ENCODE measurements at regions not wholly inside any gene's neighbourhood (a gene's known extent, or its start where the extent isn't known, plus 50 kb on each side); places are given as distances from the start of the nearest gene placed in this dataset.

DNA sequence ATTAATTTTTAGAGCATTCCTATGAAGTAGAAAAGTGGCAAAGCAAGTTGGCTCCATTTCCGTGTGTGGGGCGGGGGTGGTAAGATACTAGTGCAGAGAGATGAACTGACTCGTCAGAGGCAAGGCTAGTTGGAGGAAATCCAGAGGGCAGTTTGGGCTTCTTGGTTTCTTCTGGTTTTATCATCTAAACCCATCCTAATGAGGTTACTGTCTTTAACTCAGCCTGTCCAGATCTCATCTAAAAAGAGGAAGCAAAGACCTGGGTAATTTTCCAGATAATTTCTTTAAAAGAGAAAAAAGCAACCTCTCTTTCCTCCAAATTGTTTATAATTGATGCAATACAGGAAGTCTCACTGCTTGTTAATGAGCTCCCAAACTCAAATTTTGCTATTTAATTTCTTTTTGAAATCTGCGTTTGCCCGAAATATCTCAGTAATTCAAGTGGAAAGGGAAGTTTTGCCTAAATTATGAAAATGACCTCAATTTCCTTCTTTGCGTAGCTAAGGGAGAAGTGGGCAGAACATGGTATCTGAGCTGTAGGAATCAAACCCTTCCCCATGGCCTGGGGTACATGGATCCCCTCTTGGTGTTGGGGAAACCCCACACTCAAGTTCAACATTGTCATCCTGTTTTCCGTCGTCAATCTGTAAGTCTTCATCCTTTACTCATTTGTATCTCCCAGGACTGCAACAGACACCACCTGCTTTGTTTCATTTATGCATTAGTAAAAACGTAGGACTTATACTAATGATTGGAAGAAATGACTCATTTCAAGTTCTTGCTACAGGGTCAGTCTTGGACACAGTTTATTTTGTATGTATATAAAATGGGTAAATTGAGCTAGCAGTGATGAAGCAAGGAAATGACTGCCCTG lies 89.1 kb upstream of the KLF7 start:
- H3K9me2 ChIP-seq (ENCODE audit: insufficient read depth, low read length) = no peaks in the 10 kb centered on the region
- H3K9ac ChIP-seq (ENCODE audit: low read length) = no peak overlapping the region
- no peak for TF ChIP-seq EZH2 (IDR thresholded peaks at IDR 0.05; ENCODE audit: borderline replicate concordance, insufficient read depth, low read length, poor library complexity, severe bottlenecking)
- no peak for TF ChIP-seq REST (IDR thresholded peaks at IDR 0.05; ENCODE audit: borderline replicate concordance)
- TF ChIP-seq POLR2AphosphoS5 (IDR thresholded peaks at IDR 0.05) = no peak
- TF ChIP-seq SMC3 (conservative IDR thresholded peaks at IDR 0.05; ENCODE audit: poor library complexity) = no peak
- no peak for TF ChIP-seq RAD21 (conservative IDR thresholded peaks at IDR 0.05)
- no peak for TF ChIP-seq MXI1 (conservative IDR thresholded peaks at IDR 0.05; ENCODE audit: poor library complexity, severe bottlenecking)
- no peak for TF ChIP-seq TAF1 (IDR thresholded peaks at IDR 0.05; ENCODE audit: low read depth)
- TF ChIP-seq, protein P1, sequence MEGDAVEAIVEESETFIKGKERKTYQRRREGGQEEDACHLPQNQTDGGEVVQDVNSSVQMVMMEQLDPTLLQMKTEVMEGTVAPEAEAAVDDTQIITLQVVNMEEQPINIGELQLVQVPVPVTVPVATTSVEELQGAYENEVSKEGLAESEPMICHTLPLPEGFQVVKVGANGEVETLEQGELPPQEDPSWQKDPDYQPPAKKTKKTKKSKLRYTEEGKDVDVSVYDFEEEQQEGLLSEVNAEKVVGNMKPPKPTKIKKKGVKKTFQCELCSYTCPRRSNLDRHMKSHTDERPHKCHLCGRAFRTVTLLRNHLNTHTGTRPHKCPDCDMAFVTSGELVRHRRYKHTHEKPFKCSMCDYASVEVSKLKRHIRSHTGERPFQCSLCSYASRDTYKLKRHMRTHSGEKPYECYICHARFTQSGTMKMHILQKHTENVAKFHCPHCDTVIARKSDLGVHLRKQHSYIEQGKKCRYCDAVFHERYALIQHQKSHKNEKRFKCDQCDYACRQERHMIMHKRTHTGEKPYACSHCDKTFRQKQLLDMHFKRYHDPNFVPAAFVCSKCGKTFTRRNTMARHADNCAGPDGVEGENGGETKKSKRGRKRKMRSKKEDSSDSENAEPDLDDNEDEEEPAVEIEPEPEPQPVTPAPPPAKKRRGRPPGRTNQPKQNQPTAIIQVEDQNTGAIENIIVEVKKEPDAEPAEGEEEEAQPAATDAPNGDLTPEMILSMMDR (IDR thresholded peaks at IDR 0.05; ENCODE audit: poor library complexity, severe bottlenecking) = no peak
- TF ChIP-seq EP300 (conservative IDR thresholded peaks at IDR 0.05; ENCODE audit: poor library complexity, severe bottlenecking) = no peak
- H3K4me3 ChIP-seq (ENCODE audit: low read length) = no peak overlapping the region
- no peaks in the 10 kb centered on the region for H3K27me3 ChIP-seq (ENCODE audit: insufficient read depth, low read depth, low read length)
- no peak overlapping the region for H3K4me2 ChIP-seq (ENCODE audit: low read length)
- no peaks in the 10 kb centered on the region for H3K79me2 ChIP-seq (replicated peaks; ENCODE audit: insufficient read depth, low read length)
- H3K9me3 ChIP-seq (ENCODE audit: low read length) = no peaks in the 10 kb centered on the region
- H4K20me1 ChIP-seq (ENCODE audit: insufficient read depth) = no peaks in the 10 kb centered on the region
- H3F3A ChIP-seq (ENCODE audit: insufficient read depth, low read length, poor library complexity, severe bottlenecking) = no peaks in the 10 kb centered on the region
- no peaks in the 10 kb centered on the region for H3K36me3 ChIP-seq (ENCODE audit: insufficient read depth, low read length)
- no peak overlapping the region for H2AFZ ChIP-seq (ENCODE audit: low read depth, low read length)
- H3K27ac ChIP-seq (ENCODE audit: low read length) = no peak overlapping the region

- no peaks in the 10 kb centered on the region for H4K20me1 ChIP-seq (ENCODE audit: insufficient read depth)
- no peaks in the 10 kb centered on the region for H3K27me3 ChIP-seq (ENCODE audit: insufficient read depth, low read depth, low read length)
- no peaks in the 10 kb centered on the region for H3F3A ChIP-seq (ENCODE audit: insufficient read depth, low read length, poor library complexity, severe bottlenecking)
- no peaks in the 10 kb centered on the region for H3K9me3 ChIP-seq (ENCODE audit: low read length)
- H3K4me2 ChIP-seq (ENCODE audit: low read length) = no peak overlapping the region
- no peaks in the 10 kb centered on the region for H3K79me2 ChIP-seq (replicated peaks; ENCODE audit: insufficient read depth, low read length)
- H3K4me3 ChIP-seq (ENCODE audit: low read length) = no peak overlapping the region
- H3K27ac ChIP-seq (ENCODE audit: low read length) = peak overlapping the region; percentile 44
- no peak overlapping the region for H2AFZ ChIP-seq (ENCODE audit: low read depth, low read length)
- no peaks in the 10 kb centered on the region for H3K36me3 ChIP-seq (ENCODE audit: insufficient read depth, low read length)
- H3K9me2 ChIP-seq (ENCODE audit: insufficient read depth, low read length) = no peaks in the 10 kb centered on the region
- peak overlapping the region; percentile 7 for H3K9ac ChIP-seq (ENCODE audit: low read length)
- TF ChIP-seq EZH2 (IDR thresholded peaks at IDR 0.05; ENCODE audit: borderline replicate concordance, insufficient read depth, low read length, poor library complexity, severe bottlenecking) (no peak), MXI1 (conservative IDR thresholded peaks at IDR 0.05; ENCODE audit: poor library complexity, severe bottlenecking) (no peak), REST (IDR thresholded peaks at IDR 0.05; ENCODE audit: borderline replicate concordance) (no peak)
Measured at GRCh38 chr2:207255565-207256470, 90.1 kb upstream of the KLF7 start.
